ENCODE measurements at regions not wholly inside any gene's neighbourhood (a gene's known extent, or its start where the extent isn't known, plus 50 kb on each side); places are given as distances from the start of the nearest gene placed in this dataset.

DNA sequence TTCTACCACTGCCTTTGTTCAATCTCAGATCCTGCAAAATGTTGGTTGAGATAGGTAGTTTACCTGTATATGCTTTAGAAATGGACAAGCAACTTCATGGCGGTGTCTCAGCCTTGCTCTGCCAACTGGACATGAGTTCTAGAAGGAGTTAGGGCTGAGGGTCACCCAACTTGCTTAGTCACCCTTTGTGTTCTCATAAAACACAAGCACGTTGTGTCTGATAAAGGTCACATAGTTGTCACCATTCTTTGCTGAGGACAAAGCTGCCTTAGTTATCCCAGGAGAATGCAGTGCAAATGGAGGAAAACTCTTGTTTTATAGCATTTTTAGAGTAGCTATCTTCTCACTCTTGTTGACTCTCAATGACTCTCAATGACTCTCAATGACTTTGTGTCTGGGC is 218.4 kb upstream of the TMTC4 start:
- TF ChIP-seq GATA2 (IDR thresholded peaks at IDR 0.05; ENCODE audit: low read depth, low read length) (no peak), GATA3 (IDR thresholded peaks at IDR 0.05; ENCODE audit: low read depth, low read length) (no peak)
